ENCODE measurements at regions not wholly inside any gene's neighbourhood (a gene's known extent, or its start where the extent isn't known, plus 50 kb on each side); places are given as distances from the start of the nearest gene placed in this dataset.

GRCh38 chr12:107196681-107197080 is 103.3 kb upstream of the CRY1 start:
- TF ChIP-seq USF1 (IDR thresholded peaks at IDR 0.05) (no peak), TCF12 (IDR thresholded peaks at IDR 0.05; ENCODE audit: low read depth) (no peak), NFIC (IDR thresholded peaks at IDR 0.05) (no peak), CREB1 (IDR thresholded peaks at IDR 0.05; ENCODE audit: low read depth) (no peak), MAX (IDR thresholded peaks at IDR 0.05) (no peak), REST (IDR thresholded peaks at IDR 0.05; ENCODE audit: low read depth) (no peak), YY1 (IDR thresholded peaks at IDR 0.05; ENCODE audit: low read depth) (no peak), RAD21 (IDR thresholded peaks at IDR 0.05; ENCODE audit: low read depth) (no peak), EGR1 (IDR thresholded peaks at IDR 0.05) (no peak), CEBPB (IDR thresholded peaks at IDR 0.05) (no peak), EP300 (IDR thresholded peaks at IDR 0.05; ENCODE audit: borderline replicate concordance) (no peak), FOXM1 (IDR thresholded peaks at IDR 0.05; ENCODE audit: borderline replicate concordance, low read depth) (no peak), TEAD4 (IDR thresholded peaks at IDR 0.05) (no peak), TAF1 (IDR thresholded peaks at IDR 0.05; ENCODE audit: low read depth) (no peak), ZBTB7A (IDR thresholded peaks at IDR 0.05; ENCODE audit: low read depth) (no peak)

DNA sequence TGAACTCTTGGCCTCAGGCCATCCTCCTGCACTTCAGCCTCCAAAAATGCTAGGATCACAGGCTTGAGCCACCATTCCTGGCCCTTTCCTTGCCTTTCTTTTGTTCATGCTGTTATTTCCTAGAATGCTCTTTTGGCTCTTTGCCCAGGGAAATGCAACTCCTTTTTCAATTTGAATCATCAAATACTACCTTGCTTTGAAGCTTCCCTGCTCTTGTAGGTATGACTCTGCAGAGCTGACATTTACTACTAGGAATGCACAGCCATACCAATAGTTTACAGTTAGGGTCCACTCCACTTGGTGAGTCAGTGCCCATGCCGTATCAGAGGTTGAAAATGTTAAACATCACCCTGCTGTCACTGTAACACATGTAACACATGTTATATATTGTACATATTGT is 107.0 kb upstream of the CRY1 start:
- TF ChIP-seq ZBTB7A (IDR thresholded peaks at IDR 0.05; ENCODE audit: low read depth) (no peak), MAX (IDR thresholded peaks at IDR 0.05) (no peak), REST (IDR thresholded peaks at IDR 0.05; ENCODE audit: low read depth) (no peak)

GRCh38 chr12:107207931-107208525 is 114.7 kb upstream of the CRY1 start:
- TF ChIP-seq RAD21 (IDR thresholded peaks at IDR 0.05; ENCODE audit: low read depth) (no peak), USF1 (IDR thresholded peaks at IDR 0.05) (no peak), MAX (IDR thresholded peaks at IDR 0.05) (no peak), CREB1 (IDR thresholded peaks at IDR 0.05; ENCODE audit: low read depth) (no peak), FOXM1 (IDR thresholded peaks at IDR 0.05; ENCODE audit: borderline replicate concordance, low read depth) (no peak), EGR1 (IDR thresholded peaks at IDR 0.05) (no peak), ZBTB7A (IDR thresholded peaks at IDR 0.05; ENCODE audit: low read depth) (no peak), YY1 (IDR thresholded peaks at IDR 0.05; ENCODE audit: low read depth) (no peak), TCF12 (IDR thresholded peaks at IDR 0.05; ENCODE audit: low read depth) (no peak), EP300 (IDR thresholded peaks at IDR 0.05; ENCODE audit: borderline replicate concordance) (no peak), CEBPB (IDR thresholded peaks at IDR 0.05) (no peak), TAF1 (IDR thresholded peaks at IDR 0.05; ENCODE audit: low read depth) (no peak), NFIC (IDR thresholded peaks at IDR 0.05) (no peak), REST (IDR thresholded peaks at IDR 0.05; ENCODE audit: low read depth) (no peak), TEAD4 (IDR thresholded peaks at IDR 0.05) (no peak)

- TF ChIP-seq CREB1 (IDR thresholded peaks at IDR 0.05; ENCODE audit: low read depth) (no peak), TEAD4 (IDR thresholded peaks at IDR 0.05) (no peak), REST (IDR thresholded peaks at IDR 0.05; ENCODE audit: low read depth) (no peak), TCF12 (IDR thresholded peaks at IDR 0.05; ENCODE audit: low read depth) (no peak), YY1 (IDR thresholded peaks at IDR 0.05; ENCODE audit: low read depth) (no peak), ZBTB7A (IDR thresholded peaks at IDR 0.05; ENCODE audit: low read depth) (no peak), CEBPB (IDR thresholded peaks at IDR 0.05) (no peak), FOXM1 (IDR thresholded peaks at IDR 0.05; ENCODE audit: borderline replicate concordance, low read depth) (no peak), EP300 (IDR thresholded peaks at IDR 0.05; ENCODE audit: borderline replicate concordance) (no peak), USF1 (IDR thresholded peaks at IDR 0.05) (no peak), TAF1 (IDR thresholded peaks at IDR 0.05; ENCODE audit: low read depth) (no peak), MAX (IDR thresholded peaks at IDR 0.05) (no peak), RAD21 (IDR thresholded peaks at IDR 0.05; ENCODE audit: low read depth) (no peak), EGR1 (IDR thresholded peaks at IDR 0.05) (no peak)
Observed at GRCh38 chr12:107219301-107219700, 126.0 kb upstream of the CRY1 start.

Measured in Ishikawa (cell line).